Panc1 (cell line): ENCODE measurements at regions not wholly inside any gene's neighbourhood (a gene's known extent, or its start where the extent isn't known, plus 50 kb on each side); places are given as distances from the start of the nearest gene placed in this dataset.

Experiments used
- CTCF ChIP-seq: fragments of 450-650 bp; IDR thresholded peaks from 2 replicates; pipeline ENCODE4 v1.5.1; 2017; ENCODE audit warnings: mild to moderate bottlenecking
- POLR2AphosphoS5 ChIP-seq: IDR thresholded peaks from 2 replicates; pipeline ENCODE4 v1.6.1; 2012; ENCODE audit warnings: mild to moderate bottlenecking, low read depth, low read length, moderate library complexity

- no peak for TF ChIP-seq CTCF
- no peak for TF ChIP-seq POLR2AphosphoS5
Measured at GRCh38 chr6:102229271-102229670, 835.8 kb downstream of the GRIK2 start.
